ENCODE measurements at regions not wholly inside any gene's neighbourhood (a gene's known extent, or its start where the extent isn't known, plus 50 kb on each side); places are given as distances from the start of the nearest gene placed in this dataset.

GRCh38 chr16:85253084-85253941, 141.0 kb upstream of the CIBAR2 start:
- in situ Hi-C loops (cut with HindIII; ENCODE audit: low sequenced_read_pairs), result loop anchor here (5.0 kb wide), 1 partner anchor 79 kb away; no protein-coding TSS in a partner anchor

- in situ Hi-C loops (cut with HindIII; ENCODE audit: low sequenced_read_pairs), result loop anchor here (5.0 kb wide), 1 partner anchor 78 kb away; no protein-coding TSS in a partner anchor
Observed at GRCh38 chr16:85254051-85254450, 141.8 kb upstream of the CIBAR2 start.

GRCh38 chr16:85254921-85255320, 142.6 kb upstream of the CIBAR2 start:
- in situ Hi-C loops (cut with HindIII; ENCODE audit: low sequenced_read_pairs), result loop anchor here (5.0 kb wide), 1 partner anchor 77 kb away; no protein-coding TSS in a partner anchor

GRCh38 chr16:85255777-85256176, 143.5 kb upstream of the CIBAR2 start:
- in situ Hi-C loops (cut with HindIII; ENCODE audit: low sequenced_read_pairs), result no loop called here

GRCh38 chr16:85256190-85256739, 144.0 kb upstream of the CIBAR2 start:
- in situ Hi-C loops (cut with HindIII; ENCODE audit: low sequenced_read_pairs), result no loop called here

GRCh38 chr16:85257483-85257882, 145.2 kb upstream of the CIBAR2 start:
- in situ Hi-C loops (cut with HindIII; ENCODE audit: low sequenced_read_pairs), result no loop called here

- in situ Hi-C loops (cut with HindIII; ENCODE audit: low sequenced_read_pairs), result no loop called here
Observed at GRCh38 chr16:85258166-85258565, 145.9 kb upstream of the CIBAR2 start.

- in situ Hi-C loops (cut with HindIII; ENCODE audit: low sequenced_read_pairs), result no loop called here
Observed at GRCh38 chr16:85258629-85259028, 146.4 kb upstream of the CIBAR2 start.

- in situ Hi-C loops (cut with HindIII; ENCODE audit: low sequenced_read_pairs), result no loop called here
Observed at GRCh38 chr16:85259115-85259831, 147.0 kb upstream of the CIBAR2 start.

GRCh38 chr16:85259832-85260167, 147.5 kb upstream of the CIBAR2 start:
- in situ Hi-C loops (cut with HindIII; ENCODE audit: low sequenced_read_pairs), result loop anchor here (5.0 kb wide), 1 partner anchor 82 kb away; no protein-coding TSS in a partner anchor

GRCh38 chr16:85261204-85261603, 148.9 kb upstream of the CIBAR2 start:
- in situ Hi-C loops (cut with HindIII; ENCODE audit: low sequenced_read_pairs), result loop anchor here (5.0 kb wide), 1 partner anchor 84 kb away; no protein-coding TSS in a partner anchor

- in situ Hi-C loops (cut with HindIII; ENCODE audit: low sequenced_read_pairs), result loop anchor here (5.0 kb wide), 1 partner anchor 85 kb away; no protein-coding TSS in a partner anchor
Observed at GRCh38 chr16:85261657-85262557, 149.6 kb upstream of the CIBAR2 start.

- in situ Hi-C loops (cut with HindIII; ENCODE audit: low sequenced_read_pairs), result loop anchor here (5.0 kb wide), 1 partner anchor 85 kb away; no protein-coding TSS in a partner anchor
Observed at GRCh38 chr16:85262558-85263238, 150.4 kb upstream of the CIBAR2 start.

- in situ Hi-C loops (cut with HindIII; ENCODE audit: low sequenced_read_pairs), result loop anchor here (5.0 kb wide), 1 partner anchor 86 kb away; no protein-coding TSS in a partner anchor
Observed at GRCh38 chr16:85263239-85263585, 150.9 kb upstream of the CIBAR2 start.

GRCh38 chr16:85264752-85265151, 152.5 kb upstream of the CIBAR2 start:
- in situ Hi-C loops (cut with HindIII; ENCODE audit: low sequenced_read_pairs), result loop anchor here (5.0 kb wide), 1 partner anchor 87 kb away; no protein-coding TSS in a partner anchor

- in situ Hi-C loops (cut with HindIII; ENCODE audit: low sequenced_read_pairs), result no loop called here
Observed at GRCh38 chr16:85265161-85265784, 153.0 kb upstream of the CIBAR2 start.

- in situ Hi-C loops (cut with HindIII; ENCODE audit: low sequenced_read_pairs), result no loop called here
Observed at GRCh38 chr16:85265810-85266209, 153.5 kb upstream of the CIBAR2 start.

GRCh38 chr16:85266857-85267256, 154.6 kb upstream of the CIBAR2 start:
- in situ Hi-C loops (cut with HindIII; ENCODE audit: low sequenced_read_pairs), result no loop called here

GRCh38 chr16:85267414-85267945, 155.2 kb upstream of the CIBAR2 start:
- in situ Hi-C loops (cut with HindIII; ENCODE audit: low sequenced_read_pairs), result no loop called here

Measured in endothelial cell of hepatic sinusoid (primary cell).